ENCODE measurements at regions not wholly inside any gene's neighbourhood (a gene's known extent, or its start where the extent isn't known, plus 50 kb on each side); places are given as distances from the start of the nearest gene placed in this dataset.

DNA sequence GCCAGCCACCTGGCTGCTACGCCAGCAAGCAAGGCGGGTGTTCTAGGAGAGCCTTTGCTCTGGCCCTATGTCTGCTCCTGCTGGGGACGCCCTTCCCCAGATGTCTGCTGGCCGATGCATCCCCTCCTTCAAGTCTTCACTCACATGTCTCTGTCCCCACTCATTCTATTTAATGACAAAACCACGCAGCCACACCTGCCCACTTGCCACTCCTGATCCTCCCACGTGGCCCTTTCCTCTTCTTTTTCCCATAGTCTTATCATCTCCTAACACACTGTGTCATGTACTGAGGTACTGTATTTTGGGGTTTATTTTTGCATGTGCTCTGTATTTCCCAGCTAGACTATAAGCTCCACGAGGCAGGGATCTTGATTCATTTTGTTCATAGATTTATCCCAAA, 62.0 kb upstream of the HRH2 start:
- Histone ChIP-seq H3K27me3 (ENCODE audit: control insufficient read depth, insufficient read depth, low read length) (no peaks in the 10 kb centered on the region), H4K8ac (ENCODE audit: low read depth in 2 of 2, low read length in 2 of 2) (no peak overlapping the region), H2BK20ac (ENCODE audit: low read depth, low read length) (no peak overlapping the region), H2AK9ac (replicated peaks; ENCODE audit: low read depth, low read length, poor library complexity) (no peak overlapping the region), H3K4me3 (ENCODE audit: insufficient read depth, low read depth, low read length) (no peak overlapping the region), H2BK120ac (ENCODE audit: low read depth, low read length) (no peak overlapping the region), H3K4ac (ENCODE audit: low read depth, low read length) (no peak overlapping the region), H3K14ac (replicated peaks; ENCODE audit: low read depth, low read length) (no peak overlapping the region), H4K5ac (ENCODE audit: low read depth, low read length) (no peak overlapping the region), H3K56ac (ENCODE audit: extremely low read depth, insufficient read depth, low read length) (no peak overlapping the region), H2AFZ (replicated peaks; ENCODE audit: low read length, poor library complexity) (no peak overlapping the region), H3K9me1 (ENCODE audit: insufficient read depth, low read length) (no peaks in the 10 kb centered on the region), H2AK5ac (ENCODE audit: low read depth, low read length) (no peak overlapping the region), H4K20me1 (ENCODE audit: insufficient read depth, low read length) (no peaks in the 10 kb centered on the region), H3K36me3 (ENCODE audit: control insufficient read depth, insufficient read depth, low read length) (no peaks in the 10 kb centered on the region), H3K79me1 (ENCODE audit: low read depth in 1 of 2, low read length in 2 of 2) (no peaks in the 10 kb centered on the region), H3K23ac (ENCODE audit: low read depth, low read length) (no peak overlapping the region), H3K9ac (ENCODE audit: low read depth, low read length) (no peak overlapping the region), H2BK5ac (ENCODE audit: low read depth, low read length, poor library complexity, severe bottlenecking) (no peak overlapping the region), H2BK15ac (ENCODE audit: low read depth, low read length) (no peak overlapping the region), H3K9me3 (ENCODE audit: control insufficient read depth, insufficient read depth, low read length) (peaks cover 19% of the 10 kb centered on the region), H3K4me1 (ENCODE audit: control insufficient read depth, insufficient read depth, low read length) (no peaks in the 10 kb centered on the region), H3K18ac (ENCODE audit: low read depth, low read length) (no peak overlapping the region), H4K91ac (ENCODE audit: insufficient read depth, low read depth, low read length) (no peak overlapping the region), H3K27ac (ENCODE audit: insufficient read depth, low read length) (no peak overlapping the region), H3K4me2 (ENCODE audit: low read depth, low read length) (no peak overlapping the region)
- ATAC-seq (ENCODE audit: low read depth) (no peak), DNase-seq (no peak)
- dilution Hi-C loops (cut with HindIII; ENCODE audit: low sequenced_read_pairs, unreplicated experiment) = no loop called here
- CTCF ChIA-PET = no interaction called here
- in situ Hi-C loops (cut with MboI; ENCODE audit: low sequenced_read_pairs) = no loop called here
- TF ChIP-seq MAFK (IDR thresholded peaks at IDR 0.05; ENCODE audit: low read depth, low read length) = no peak
- no peak for TF ChIP-seq BHLHE40 (IDR thresholded peaks at IDR 0.05; ENCODE audit: low read depth, low read length)
- TF ChIP-seq SMC3 (IDR thresholded peaks at IDR 0.05; ENCODE audit: low read depth, low read length) = no peak
- TF ChIP-seq FOS (IDR thresholded peaks at IDR 0.05; ENCODE audit: low read depth, low read length) = no peak
- no peak for TF ChIP-seq RAD21 (IDR thresholded peaks at IDR 0.05; ENCODE audit: low read length)
- TF ChIP-seq, protein P1, sequence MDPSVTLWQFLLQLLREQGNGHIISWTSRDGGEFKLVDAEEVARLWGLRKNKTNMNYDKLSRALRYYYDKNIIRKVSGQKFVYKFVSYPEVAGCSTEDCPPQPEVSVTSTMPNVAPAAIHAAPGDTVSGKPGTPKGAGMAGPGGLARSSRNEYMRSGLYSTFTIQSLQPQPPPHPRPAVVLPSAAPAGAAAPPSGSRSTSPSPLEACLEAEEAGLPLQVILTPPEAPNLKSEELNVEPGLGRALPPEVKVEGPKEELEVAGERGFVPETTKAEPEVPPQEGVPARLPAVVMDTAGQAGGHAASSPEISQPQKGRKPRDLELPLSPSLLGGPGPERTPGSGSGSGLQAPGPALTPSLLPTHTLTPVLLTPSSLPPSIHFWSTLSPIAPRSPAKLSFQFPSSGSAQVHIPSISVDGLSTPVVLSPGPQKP (IDR thresholded peaks at IDR 0.05; ENCODE audit: borderline replicate concordance, low read depth, low read length) = no peak
- no peak for TF ChIP-seq CEBPB (IDR thresholded peaks at IDR 0.05; ENCODE audit: low read depth, low read length)
- no peak for TF ChIP-seq CHD1 (IDR thresholded peaks at IDR 0.05; ENCODE audit: low read depth, low read length)
- no peak for TF ChIP-seq MXI1 (IDR thresholded peaks at IDR 0.05; ENCODE audit: borderline replicate concordance, low read depth, low read length)
- no peak for TF ChIP-seq RCOR1 (IDR thresholded peaks at IDR 0.05; ENCODE audit: insufficient replicate concordance, low read length)
- no peak for TF ChIP-seq MAZ (IDR thresholded peaks at IDR 0.05; ENCODE audit: borderline replicate concordance, low read depth, low read length)
- no peak for TF ChIP-seq USF2 (IDR thresholded peaks at IDR 0.05; ENCODE audit: low read depth, low read length)
- TF ChIP-seq CTCF (conservative IDR thresholded peaks at IDR 0.05; ENCODE audit: low read depth, low read length) = no peak
- no peak for TF ChIP-seq RFX5 (IDR thresholded peaks at IDR 0.05; ENCODE audit: low read depth, low read length)
- TF ChIP-seq POLR2A (IDR thresholded peaks at IDR 0.05; ENCODE audit: low read depth, low read length) = no peak
- no peak for TF ChIP-seq NFE2L2 (IDR thresholded peaks at IDR 0.05; ENCODE audit: low read depth, low read length)
- no TSS peak for BruUV-seq (replicated peaks)
- 69% methylated on average over 3 of the region's 7 CpGs; no CpG with 5 or more reads in 1 of the 2 experiments for WGBS, 2 experiments (ENCODE audit: extremely low coverage in 2 of 2, insufficient read length in 1 of 2)
- intact Hi-C loops (cut with micrococcal nuclease) = no loop called here
- POLR2A ChIA-PET (ENCODE audit: unreplicated experiment) = no interaction called here

Data from IMR-90 (cell line).